ENCODE measurements at regions not wholly inside any gene's neighbourhood (a gene's known extent, or its start where the extent isn't known, plus 50 kb on each side); places are given as distances from the start of the nearest gene placed in this dataset.

GRCh38 chr7:123401295-123401694 is 133.1 kb downstream of the IQUB start:
- no peak overlapping the region for H3K4me3 ChIP-seq (ENCODE audit: low read depth, low read length)
- DNase-seq (ENCODE audit: low read depth) = no peak
- TF ChIP-seq CTCF (IDR thresholded peaks at IDR 0.05; ENCODE audit: insufficient read depth, low read depth, low read length, missing control alignments) = no peak

GRCh38 chr7:123400196-123400595 is 134.2 kb downstream of the IQUB start:
- TF ChIP-seq CTCF (IDR thresholded peaks at IDR 0.05; ENCODE audit: insufficient read depth, low read depth, low read length, missing control alignments) = no peak
- DNase-seq (ENCODE audit: low read depth) = no peak
- H3K4me3 ChIP-seq (ENCODE audit: low read depth, low read length) = no peak overlapping the region

GRCh38 chr7:123398921-123399320 is 135.5 kb downstream of the IQUB start:
- TF ChIP-seq CTCF (IDR thresholded peaks at IDR 0.05; ENCODE audit: insufficient read depth, low read depth, low read length, missing control alignments) = no peak
- DNase-seq (ENCODE audit: low read depth) = no peak
- no peak overlapping the region for H3K4me3 ChIP-seq (ENCODE audit: low read depth, low read length)

- no peak for TF ChIP-seq CTCF (IDR thresholded peaks at IDR 0.05; ENCODE audit: insufficient read depth, low read depth, low read length, missing control alignments)
- H3K4me3 ChIP-seq (ENCODE audit: low read depth, low read length) = no peak overlapping the region
- DNase-seq (ENCODE audit: low read depth) = no peak
Observed at GRCh38 chr7:123397746-123398338, 136.6 kb downstream of the IQUB start.

- no peak for DNase-seq (ENCODE audit: low read depth)
- no peak overlapping the region for H3K4me3 ChIP-seq (ENCODE audit: low read depth, low read length)
- no peak for TF ChIP-seq CTCF (IDR thresholded peaks at IDR 0.05; ENCODE audit: insufficient read depth, low read depth, low read length, missing control alignments)
Observed at GRCh38 chr7:123393623-123394022, 140.8 kb downstream of the IQUB start.

GRCh38 chr7:123372368-123372767 is 162.0 kb downstream of the IQUB start:
- no peak for DNase-seq (ENCODE audit: low read depth)
- TF ChIP-seq CTCF (IDR thresholded peaks at IDR 0.05; ENCODE audit: insufficient read depth, low read depth, low read length, missing control alignments) = no peak
- no peak overlapping the region for H3K4me3 ChIP-seq (ENCODE audit: low read depth, low read length)

GRCh38 chr7:123367484-123368122 is 166.8 kb downstream of the IQUB start:
- peak; percentile 63 for DNase-seq (ENCODE audit: low read depth)
- no peak overlapping the region for H3K4me3 ChIP-seq (ENCODE audit: low read depth, low read length)
- peak; percentile 67 for TF ChIP-seq CTCF (IDR thresholded peaks at IDR 0.05; ENCODE audit: insufficient read depth, low read depth, low read length, missing control alignments)
